Activated CD8-positive, alpha-beta T cell treated with anti-CD3 and anti-CD28 coated beads for 36 hours (primary cell): ENCODE measurements at regions not wholly inside any gene's neighbourhood (a gene's known extent, or its start where the extent isn't known, plus 50 kb on each side); places are given as distances from the start of the nearest gene placed in this dataset.

Experiments used
- ATAC-seq: fragments of 200-7000 bp; cut with Tn5 transposase; one replicate; pipeline ENCODE4 v1.10.0; 2021; ENCODE audit warnings: mild to moderate bottlenecking, moderate library complexity
- CTCF ChIA-PET: fragments of 350-600 bp; sonication (Branson Sonifier 250); formaldehyde crosslinking; loops from one replicate; lab custom pipeline; 2021; ENCODE audit warnings: antibody characterized with exemption; lab: Charles Lee
- POLR2A ChIA-PET: fragments of 350-600 bp; sonication (Branson Sonifier 250); formaldehyde crosslinking; loops from one replicate; lab custom pipeline; 2021; ENCODE audit warnings: antibody characterized with exemption; lab: Charles Lee
- DNase-seq: peaks from one replicate; pipeline ENCODE4 v3.0.0-alpha.2; 2020
- H3K27ac Mint-ChIP-seq: one replicate; pipeline ENCODE4 v1.8.0; 2021; ENCODE audit warnings: mild to moderate bottlenecking, mixed read lengths
- H3K27me3 Mint-ChIP-seq: one replicate; pipeline ENCODE4 v1.8.0; 2021; ENCODE audit warnings: mixed read lengths
- H3K36me3 Mint-ChIP-seq: one replicate; pipeline ENCODE4 v1.8.0; 2021; ENCODE audit warnings: low read depth, mixed read lengths
- H3K4me1 Mint-ChIP-seq: one replicate; pipeline ENCODE4 v1.8.0; 2021; ENCODE audit warnings: low read depth, mixed read lengths
- H3K4me3 Mint-ChIP-seq: one replicate; pipeline ENCODE4 v1.8.0; 2021; ENCODE audit warnings: mild to moderate bottlenecking, moderate library complexity, mixed read lengths
- H3K9me3 Mint-ChIP-seq: one replicate; pipeline ENCODE4 v1.8.0; 2021; ENCODE audit warnings: mixed read lengths
- CTCF ChIP-seq: fragments of 200-600 bp; IDR thresholded peaks from one replicate; pipeline ENCODE4 v1.8.0; 2022; ENCODE audit warnings: antibody characterized with exemption, mild to moderate bottlenecking
- intact Hi-C: fragments of 100-400 bp; cut with micrococcal nuclease; formaldehyde crosslinking; loops from one replicate; pipeline ENCODE4 v1.10.0; 2022

- H3K4me3 Mint-ChIP-seq = no peak overlapping the region
- POLR2A ChIA-PET = no interaction called here
- DNase-seq (no peak), ATAC-seq (no peak)
- no peaks in the 10 kb centered on the region for H3K9me3 Mint-ChIP-seq
- TF ChIP-seq CTCF = no peak
- no peak overlapping the region for H3K27ac Mint-ChIP-seq
- CTCF ChIA-PET = interaction anchor here (1.4 kb wide), 1 partner anchor 18 kb away, joined by 3 read pairs; no protein-coding TSS in a partner anchor
- H3K36me3 Mint-ChIP-seq = no peaks in the 10 kb centered on the region
- H3K4me1 Mint-ChIP-seq = no peaks in the 10 kb centered on the region
- peaks cover 7% of the 10 kb centered on the region for H3K27me3 Mint-ChIP-seq
- intact Hi-C loops = no loop called here
These were observed 132.6 kb upstream of the CTTNBP2NL start for GRCh38 chr1:112263453-112263852.

- H3K9me3 Mint-ChIP-seq = no peaks in the 10 kb centered on the region
- H3K27me3 Mint-ChIP-seq = peaks cover 7% of the 10 kb centered on the region
- no peaks in the 10 kb centered on the region for H3K4me1 Mint-ChIP-seq
- ATAC-seq (no peak), DNase-seq (no peak)
- H3K27ac Mint-ChIP-seq = no peak overlapping the region
- ChIA-PET POLR2A (no interaction called here), CTCF (interaction anchor here (1.4 kb wide), 1 partner anchor 17 kb away, joined by 3 read pairs; no protein-coding TSS in a partner anchor)
- H3K4me3 Mint-ChIP-seq = no peak overlapping the region
- TF ChIP-seq CTCF = no peak
- H3K36me3 Mint-ChIP-seq = no peaks in the 10 kb centered on the region
- intact Hi-C loops = no loop called here
These were observed 132.0 kb upstream of the CTTNBP2NL start for GRCh38 chr1:112264010-112264409.

- H3K27ac Mint-ChIP-seq = no peak overlapping the region
- intact Hi-C loops = no loop called here
- ATAC-seq (no peak), DNase-seq (no peak)
- CTCF ChIA-PET = no interaction called here
- peaks cover 7% of the 10 kb centered on the region for H3K27me3 Mint-ChIP-seq
- no peaks in the 10 kb centered on the region for H3K36me3 Mint-ChIP-seq
- H3K9me3 Mint-ChIP-seq = no peaks in the 10 kb centered on the region
- POLR2A ChIA-PET = interaction anchor here (0.6 kb wide), 1 partner anchor 23 kb away, joined by 4 read pairs; no protein-coding TSS in a partner anchor
- H3K4me3 Mint-ChIP-seq = no peak overlapping the region
- no peak for TF ChIP-seq CTCF
- no peaks in the 10 kb centered on the region for H3K4me1 Mint-ChIP-seq
These were observed 131.5 kb upstream of the CTTNBP2NL start for GRCh38 chr1:112264553-112264952.

- no peak overlapping the region for H3K27ac Mint-ChIP-seq
- ChIA-PET POLR2A (no interaction called here), CTCF (no interaction called here)
- H3K4me1 Mint-ChIP-seq = no peaks in the 10 kb centered on the region
- DNase-seq (no peak), ATAC-seq (no peak)
- no peak for TF ChIP-seq CTCF
- peaks cover 10% of the 10 kb centered on the region for H3K27me3 Mint-ChIP-seq
- no peaks in the 10 kb centered on the region for H3K36me3 Mint-ChIP-seq
- no peaks in the 10 kb centered on the region for H3K9me3 Mint-ChIP-seq
- intact Hi-C loops = no loop called here
- no peak overlapping the region for H3K4me3 Mint-ChIP-seq
These were observed 130.1 kb upstream of the CTTNBP2NL start for GRCh38 chr1:112265931-112266330.

GRCh38 chr1:112267206-112267605 lies 128.8 kb upstream of the CTTNBP2NL start:
- ATAC-seq (no peak), DNase-seq (no peak)
- ChIA-PET POLR2A (no interaction called here), CTCF (no interaction called here)
- intact Hi-C loops = no loop called here
- Mint-ChIP-seq H3K36me3 (no peaks in the 10 kb centered on the region), H3K4me3 (no peak overlapping the region), H3K27me3 (peaks cover 17% of the 10 kb centered on the region), H3K9me3 (no peaks in the 10 kb centered on the region), H3K4me1 (no peaks in the 10 kb centered on the region), H3K27ac (no peak overlapping the region)
- no peak for TF ChIP-seq CTCF
